Muscle of back (tissue), 3 donors: ENCODE measurements at regions not wholly inside any gene's neighbourhood (a gene's known extent, or its start where the extent isn't known, plus 50 kb on each side); places are given as distances from the start of the nearest gene placed in this dataset.
A peak's percentile ranks its signal among the peaks of the same experiment; 100 is the strongest.

Experiments used
- DNase-seq, 3 donors: peaks; one replicate each; pipeline versions ENCODE4 v3.0.0 to v3.0.0-alpha.2; 2013

DNA sequence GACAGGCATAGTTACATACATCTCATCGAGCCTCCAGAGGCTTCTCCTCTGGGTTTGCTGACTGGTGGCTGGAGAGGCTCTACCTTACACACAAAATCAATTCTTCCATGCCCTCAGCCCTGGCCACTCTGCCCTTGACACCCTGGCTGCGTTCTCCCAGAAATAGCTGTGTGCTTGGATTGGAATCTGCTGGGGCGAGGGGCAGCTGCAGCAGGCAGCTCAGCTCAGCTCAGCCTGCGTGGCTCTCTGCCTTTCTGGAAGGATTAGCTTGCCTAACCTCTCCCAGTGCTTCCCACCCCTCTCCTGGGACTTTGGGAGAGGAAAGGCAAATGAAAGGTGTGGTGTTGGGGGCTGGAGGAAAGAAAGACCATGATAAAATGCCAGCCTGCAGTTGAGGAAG, 216.1 kb downstream of the ENGASE start:
- no peak for DNase-seq

DNA sequence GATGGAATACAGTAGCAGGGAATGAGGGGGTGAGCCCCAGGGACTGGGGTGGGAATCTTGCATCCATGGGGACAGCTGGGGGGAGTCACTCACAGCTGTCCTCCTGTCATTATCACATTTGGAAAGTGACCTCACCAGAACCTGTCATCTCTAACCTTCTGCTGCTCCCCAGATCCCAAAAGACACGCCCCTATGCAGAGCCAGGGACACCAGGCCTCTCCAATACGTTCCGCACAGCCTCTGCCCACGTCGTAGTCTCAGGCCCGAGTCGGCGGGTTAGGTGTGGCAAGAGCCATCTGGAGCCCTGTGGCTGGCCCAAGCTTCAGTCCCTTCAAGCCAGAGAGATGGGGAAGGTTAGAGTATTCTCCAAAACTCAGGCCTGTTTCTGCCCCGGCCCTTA, 214.3 kb downstream of the ENGASE start:
- no peak for DNase-seq

DNA sequence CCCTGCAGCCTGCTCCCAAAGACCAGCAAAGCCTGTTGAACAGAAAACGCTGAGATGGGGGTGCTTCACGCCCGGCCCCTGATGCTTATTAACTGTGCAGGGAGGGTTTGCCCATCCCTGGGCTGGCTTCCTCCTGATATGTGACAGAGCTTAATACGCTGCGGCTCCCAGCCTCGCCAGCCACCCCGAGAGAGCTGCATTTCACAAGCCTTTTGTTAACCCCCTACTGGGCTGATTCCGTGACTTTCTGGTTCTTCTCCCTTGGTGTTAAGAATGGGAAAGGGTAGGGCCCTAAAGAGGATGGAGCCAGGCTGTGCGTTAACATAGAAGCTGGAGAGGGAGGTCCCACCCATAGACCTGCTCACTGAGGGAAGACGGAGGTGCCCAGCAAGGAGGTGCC, 211.8 kb downstream of the ENGASE start:
- DNase-seq: no peak

DNA sequence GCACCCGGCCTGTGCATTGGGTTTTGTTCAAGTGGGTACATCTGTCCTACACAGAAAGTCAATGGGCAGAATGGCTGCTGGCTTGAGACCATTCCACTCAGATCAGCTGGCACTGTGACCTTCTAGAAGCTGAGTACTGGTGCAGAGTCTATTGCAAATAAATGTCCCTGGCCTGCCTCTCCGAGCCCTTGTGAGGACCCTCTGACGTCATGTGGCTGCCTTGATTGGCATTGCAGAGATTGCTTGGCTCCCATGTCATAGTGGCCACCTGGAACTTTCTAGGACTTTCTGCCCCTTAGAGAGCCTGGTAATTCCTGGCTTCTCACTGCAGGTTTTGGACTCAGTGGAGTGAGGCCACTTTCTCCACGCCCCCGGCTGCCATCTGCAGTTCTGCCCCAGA, 211.3 kb downstream of the ENGASE start:
- DNase-seq: no peak

DNA sequence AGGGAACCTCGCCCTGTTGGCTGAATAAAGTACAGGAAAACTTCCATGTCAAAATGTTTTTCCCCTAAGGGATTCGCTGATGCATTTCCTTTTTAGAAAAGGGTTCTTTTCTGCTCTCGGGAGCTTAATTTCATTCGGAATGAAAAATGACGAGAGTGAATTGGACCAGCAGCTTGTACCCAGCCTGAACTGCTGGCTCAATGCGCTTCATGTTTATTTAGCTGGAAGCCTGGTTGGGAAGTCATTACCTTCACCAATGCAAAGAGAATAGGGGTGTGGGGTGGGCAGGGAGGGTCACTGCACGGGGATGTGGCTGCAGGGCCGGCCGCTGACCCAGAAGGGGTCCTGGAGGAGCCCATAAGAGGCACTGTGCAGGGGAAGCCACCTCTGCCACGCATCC, 207.7 kb downstream of the ENGASE start:
- DNase-seq: no peak

DNA sequence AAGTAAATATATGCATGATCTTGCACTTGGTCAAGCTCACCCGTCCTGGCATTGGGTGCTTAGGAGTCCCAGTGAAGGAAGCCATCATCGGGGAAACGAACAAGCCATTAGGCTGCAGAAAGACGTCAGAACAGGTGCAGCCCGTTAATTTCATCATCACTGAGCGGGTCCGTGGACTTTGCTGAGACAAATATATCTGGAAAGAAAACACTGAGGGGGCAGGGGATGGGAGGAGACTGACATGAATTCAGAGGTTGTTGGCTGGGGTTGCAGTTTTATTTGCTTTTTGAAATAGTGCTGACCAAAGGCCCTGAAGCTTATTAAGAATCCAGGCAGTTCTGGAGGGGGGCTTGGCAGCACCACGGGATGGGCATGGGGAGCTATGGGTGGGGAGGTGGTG, 207.2 kb downstream of the ENGASE start:
- DNase-seq: no peak

DNA sequence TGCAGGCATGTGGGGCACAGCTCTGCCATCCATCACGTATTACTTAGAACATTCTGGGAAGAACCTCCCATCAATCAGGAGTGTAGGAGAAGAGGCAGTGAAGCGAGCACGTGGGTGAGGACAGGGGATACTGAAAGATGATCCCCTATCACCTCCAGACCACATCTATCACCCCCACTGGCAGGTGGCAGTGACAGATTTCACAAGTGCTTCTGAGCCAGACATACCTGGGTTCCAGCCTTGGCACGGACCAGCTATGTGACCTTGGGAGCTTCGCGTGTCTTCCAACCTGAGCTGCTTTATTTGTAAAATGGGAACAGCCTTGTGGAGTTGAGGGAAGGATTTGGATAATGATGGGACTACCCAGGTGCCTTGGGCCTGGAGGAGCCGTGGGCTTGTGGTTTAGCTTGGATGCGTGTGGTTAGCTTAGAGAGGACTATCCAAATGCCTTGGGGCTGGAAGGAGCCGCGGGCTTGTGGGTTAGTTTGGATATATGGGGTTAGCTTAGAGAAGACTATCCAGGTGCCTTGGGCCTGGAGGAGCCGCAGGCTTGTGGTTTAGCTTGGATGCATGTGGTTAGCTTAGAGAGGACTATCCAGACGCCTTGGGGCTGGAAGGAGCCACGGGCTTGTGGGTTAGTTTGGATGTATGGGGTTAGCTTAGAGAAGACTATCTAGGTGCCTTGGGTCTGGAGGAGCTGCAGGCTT, 206.4 kb downstream of the ENGASE start:
- peak in 1 of 3 donors; percentile 3 for DNase-seq

DNA sequence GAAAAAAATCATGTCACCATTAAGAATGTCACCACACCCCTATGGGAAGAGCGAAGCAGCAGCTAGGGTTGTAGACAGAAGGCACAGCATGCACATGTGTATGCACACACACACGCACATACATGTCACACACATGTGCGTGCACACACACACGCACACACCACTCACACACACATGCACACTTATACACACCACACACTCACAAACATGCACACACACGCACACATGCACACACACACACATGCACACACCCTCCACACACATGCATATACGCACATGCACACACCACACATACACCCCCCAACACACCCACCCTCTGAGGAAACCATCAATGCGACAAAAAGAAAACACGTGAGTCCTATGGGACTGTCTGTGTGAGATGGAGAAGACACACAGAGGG, 205.4 kb downstream of the ENGASE start:
- no peak for DNase-seq

DNA sequence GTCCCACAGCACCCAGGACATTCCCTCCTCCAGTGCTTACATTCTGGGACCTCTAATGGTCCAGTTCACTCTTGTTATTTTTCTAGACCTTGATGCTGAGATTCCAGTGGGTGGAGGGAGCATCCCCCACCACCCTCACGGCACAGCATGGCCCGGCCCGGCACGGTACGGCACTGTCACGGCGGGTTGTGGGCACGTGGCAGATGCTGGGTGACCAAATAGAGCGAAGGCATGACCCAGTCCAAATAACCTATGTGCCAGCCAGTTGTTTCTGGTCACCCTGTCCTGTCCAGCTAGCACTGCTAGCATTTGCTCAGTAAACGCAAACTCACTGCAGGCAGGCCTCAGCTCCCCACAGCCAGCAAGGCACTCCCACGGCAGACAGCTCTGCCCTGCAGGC, 204.7 kb downstream of the ENGASE start:
- no peak for DNase-seq

DNA sequence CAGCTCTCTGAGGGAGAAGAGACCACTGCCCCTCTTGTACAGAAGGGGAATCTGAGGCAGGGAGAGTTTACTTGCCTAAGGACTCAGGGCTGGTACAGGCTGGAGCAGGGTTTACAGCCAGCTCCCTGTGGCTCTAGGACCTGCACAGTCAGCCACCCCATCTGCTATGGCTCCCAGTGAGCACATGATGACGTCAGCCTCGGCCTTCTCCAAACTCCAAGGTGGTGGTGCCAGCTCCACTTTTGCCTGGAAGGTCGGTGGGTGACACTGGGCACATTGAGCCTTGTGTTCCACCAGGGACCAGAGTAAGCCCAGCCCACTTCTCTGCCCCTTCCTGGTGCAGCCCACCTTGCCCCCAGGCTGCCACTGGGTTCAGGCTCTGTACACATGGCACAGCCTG, 202.2 kb downstream of the ENGASE start:
- no peak for DNase-seq

DNA sequence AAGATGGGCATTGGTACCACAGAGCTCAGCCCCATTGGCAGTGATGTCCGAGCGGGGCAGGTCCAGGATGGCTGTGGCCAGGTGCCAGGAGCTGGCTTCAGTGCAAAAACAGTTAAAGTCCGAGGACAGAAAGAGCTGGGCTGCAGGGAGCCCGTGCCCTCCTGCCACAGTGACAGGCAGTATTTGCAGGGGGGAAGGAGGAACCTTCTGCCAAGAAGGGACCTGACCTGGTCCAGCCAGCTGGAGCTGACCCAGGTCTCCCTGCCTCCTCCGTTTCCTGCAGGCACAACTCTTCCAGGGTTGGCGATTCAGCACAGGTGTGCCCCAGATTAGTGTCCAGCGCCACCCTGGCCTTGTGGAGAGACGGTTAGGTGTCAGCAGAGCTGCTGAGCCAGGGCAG, 199.0 kb downstream of the ENGASE start:
- DNase-seq: no peak

DNA sequence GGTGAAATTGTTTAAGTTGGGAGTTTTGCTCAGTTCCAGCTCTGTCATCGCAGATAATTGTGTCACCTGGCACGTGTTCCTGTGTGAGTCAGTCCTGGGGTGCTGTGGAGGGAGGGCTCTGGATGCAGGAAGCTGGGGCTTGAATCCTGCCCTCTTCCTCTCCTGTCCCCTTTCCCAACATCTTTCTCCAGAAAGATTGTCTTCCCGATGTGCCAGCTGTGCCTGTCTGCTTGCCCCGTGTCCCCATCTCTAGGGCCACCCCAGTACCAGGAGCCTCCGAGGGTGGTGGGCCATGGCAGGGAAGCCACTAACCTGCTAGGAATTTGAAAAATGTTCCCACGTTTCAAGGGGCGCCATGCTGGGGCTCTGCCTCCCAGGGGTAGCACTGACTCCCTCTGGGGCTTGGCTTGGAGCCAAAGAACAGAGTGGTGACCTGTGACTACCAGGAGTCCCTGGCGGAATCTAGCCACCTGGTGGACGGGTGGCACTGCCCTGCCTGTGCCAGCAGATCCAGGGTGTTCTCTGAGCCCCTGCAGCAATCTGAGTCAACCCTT, 198.1 kb downstream of the ENGASE start:
- DNase-seq: no peak

DNA sequence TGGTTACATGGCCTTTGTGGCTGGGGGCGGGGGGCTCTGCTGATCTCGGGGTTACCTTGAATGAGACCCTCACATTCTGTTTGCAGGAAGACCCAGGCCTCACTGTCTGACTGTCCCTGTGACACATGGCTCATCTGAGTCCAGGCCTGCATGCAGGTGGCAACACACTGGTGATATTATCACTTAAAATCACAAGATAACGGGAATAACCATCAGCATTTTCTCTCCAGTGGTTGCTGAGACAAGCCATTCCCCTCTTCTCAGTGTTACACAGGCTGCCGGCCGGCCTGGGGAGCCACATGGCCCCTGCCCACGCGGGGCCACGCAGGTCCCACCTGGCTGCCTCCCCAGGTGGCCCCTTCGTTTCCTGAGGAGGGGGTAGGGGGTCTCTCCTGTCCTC, 197.6 kb downstream of the ENGASE start:
- DNase-seq: no peak

DNA sequence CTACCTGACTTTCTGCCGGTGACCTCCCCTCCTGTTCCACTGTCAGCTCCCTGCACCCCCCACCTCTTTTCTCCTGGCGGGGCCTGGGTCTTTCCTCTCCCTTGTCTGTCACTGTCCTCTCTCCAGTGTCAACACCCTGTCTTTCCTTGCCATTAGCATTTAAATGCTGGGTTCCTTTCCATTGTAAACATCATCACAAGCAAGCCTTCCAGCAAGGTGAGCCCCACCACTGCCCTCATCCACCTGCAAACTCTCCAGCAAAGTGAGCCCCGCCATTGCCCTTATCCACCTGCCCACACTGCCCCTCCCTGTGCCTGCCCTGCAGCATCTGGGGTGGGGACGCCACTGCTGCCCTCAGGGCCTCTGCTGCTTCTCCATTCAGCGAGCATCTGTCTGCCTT, 195.0 kb downstream of the ENGASE start:
- DNase-seq: no peak

DNA sequence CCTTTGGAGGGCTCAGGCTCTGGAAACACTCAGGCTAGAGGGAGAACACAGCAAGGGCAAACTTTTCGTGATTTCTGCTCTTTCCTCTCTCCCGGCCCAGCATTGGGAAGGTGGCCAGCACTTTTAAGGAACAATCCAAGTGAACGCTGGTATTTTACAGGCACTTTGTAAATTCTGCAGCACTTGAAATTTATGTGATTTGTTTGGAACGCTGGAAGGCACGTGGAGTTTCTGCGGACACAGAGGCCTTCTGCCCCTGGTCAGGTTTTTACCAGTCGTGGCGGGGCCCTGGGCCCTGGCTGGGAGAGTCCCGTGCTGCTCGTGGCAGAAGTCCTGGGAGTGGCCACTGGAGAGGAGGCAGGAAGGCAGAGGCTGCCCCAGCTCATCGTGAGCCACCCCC, 188.6 kb downstream of the ENGASE start:
- DNase-seq: no peak

DNA sequence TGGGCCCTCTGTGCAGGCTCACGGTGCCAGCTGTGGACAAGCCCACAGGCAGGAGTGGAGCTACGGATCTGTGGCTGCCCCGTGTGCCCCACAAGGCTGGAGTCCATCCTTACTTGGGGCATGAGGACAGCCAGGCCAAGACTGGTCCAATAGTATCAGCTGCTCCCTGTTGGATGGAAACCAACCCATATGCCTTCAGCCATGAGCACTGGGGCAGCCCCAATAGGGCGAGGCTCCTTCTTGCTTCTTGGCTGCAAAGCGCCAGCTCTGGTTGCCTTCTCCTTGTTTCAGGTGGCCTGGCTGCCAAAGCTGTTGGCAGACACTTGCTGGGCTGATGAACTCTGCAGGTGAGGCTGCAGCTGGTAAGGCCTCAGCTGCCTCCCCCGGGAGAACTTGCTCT, 188.0 kb downstream of the ENGASE start:
- DNase-seq: no peak

DNA sequence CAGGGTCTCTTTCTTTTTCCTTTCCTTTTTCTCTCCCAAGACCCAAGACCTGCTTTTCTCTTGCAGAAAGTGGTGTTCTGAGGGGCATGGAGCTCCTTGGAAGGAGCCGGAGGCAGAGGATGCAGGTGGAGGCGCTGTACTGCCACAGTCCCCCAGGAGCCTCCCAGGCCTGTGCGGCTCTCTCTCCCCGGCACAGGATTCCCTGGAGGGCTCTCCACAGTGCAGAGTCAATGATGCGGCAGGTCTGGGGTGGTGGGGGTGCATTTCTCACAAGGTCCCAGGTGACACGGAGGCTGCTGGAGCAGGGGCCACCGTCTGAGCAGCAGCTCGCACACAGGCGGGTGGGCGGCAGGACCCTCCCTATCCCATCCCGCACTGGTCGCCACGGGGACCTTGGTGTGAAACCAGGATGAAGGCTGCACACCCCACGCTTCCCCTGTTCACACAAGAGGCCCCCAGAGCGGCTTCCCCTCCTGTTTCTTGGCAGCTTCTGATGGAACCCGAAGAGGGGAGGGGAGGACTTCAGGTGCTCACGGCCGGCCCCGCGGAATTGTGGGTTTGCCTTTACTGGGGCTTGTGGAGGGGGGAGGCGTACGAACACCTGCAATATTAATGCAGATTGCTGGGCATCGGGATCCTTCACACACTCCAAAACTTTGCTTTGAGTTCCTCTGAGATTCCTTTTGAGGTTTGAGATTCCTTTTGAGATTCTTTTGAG, 186.9 kb downstream of the ENGASE start:
- DNase-seq: no peak

DNA sequence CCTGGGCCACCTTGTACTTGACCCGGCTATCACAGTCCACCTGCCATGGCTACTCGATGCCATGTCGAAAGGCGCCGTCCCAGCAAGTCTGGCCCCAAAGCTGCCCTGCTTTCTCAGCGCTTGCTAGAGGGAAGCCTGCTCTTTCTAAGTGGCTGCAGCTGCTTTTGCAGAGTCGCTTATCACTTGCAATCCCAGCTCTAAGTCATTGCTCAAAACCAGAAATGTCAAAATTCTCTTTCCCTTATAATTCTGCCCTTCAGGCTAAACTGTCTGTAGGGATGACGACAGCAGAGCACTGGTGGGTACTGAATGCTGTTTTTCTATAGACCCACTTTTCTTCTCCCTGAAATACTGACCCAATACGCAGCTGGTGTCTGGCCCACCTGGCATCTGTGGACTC, 184.2 kb downstream of the ENGASE start:
- no peak for DNase-seq

DNA sequence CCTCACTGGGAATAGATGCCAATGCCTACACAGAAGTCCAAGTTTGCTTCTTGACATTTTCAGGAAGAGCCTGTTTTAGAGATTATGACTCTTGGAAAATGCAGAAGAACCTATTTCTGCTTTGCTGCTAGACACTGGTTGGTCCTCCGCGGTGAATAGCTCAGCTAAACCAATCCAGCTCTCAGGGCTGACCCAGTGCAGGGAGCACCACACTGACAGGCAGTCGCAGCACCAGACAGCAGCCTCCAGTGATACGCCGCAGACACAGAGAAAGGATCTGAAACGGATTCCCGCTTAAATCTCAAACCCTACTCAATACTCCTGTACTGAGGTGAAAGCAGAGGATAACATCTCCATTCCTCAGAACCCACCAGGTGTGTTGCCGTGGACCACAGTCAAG, 183.4 kb downstream of the ENGASE start:
- DNase-seq: peak in 1 of 3 donors; percentile 17

DNA sequence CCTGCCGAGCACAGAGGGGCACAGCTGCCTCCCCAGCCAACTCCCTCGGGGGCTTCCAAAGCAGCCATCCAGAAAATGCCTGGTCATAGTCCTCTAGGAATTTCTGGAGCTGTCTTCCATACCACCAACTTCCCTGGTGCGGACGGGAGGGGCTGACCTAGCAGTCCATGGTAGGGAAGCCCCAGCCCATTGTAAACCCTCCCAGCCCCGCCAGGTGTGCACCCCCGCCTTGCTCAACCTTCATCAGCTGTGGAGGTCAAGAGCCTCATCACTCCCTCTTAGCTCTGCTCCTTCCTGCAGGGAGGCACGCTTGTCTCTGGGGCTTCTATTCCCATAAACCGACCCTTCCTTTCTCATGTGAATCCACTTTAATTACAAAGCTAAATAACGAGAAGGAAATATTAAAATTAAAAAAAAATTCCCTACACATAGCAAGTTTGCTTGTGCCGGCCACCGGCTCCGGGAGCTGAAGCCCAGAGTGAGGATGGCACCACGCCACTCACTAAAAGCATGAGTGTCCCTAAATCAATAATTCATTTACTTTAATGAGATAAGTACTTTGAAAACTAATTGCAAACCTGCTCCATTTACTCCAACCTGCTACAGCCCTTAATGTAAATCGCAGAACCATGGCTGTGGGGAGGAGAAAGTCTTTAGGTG, 181.4 kb downstream of the ENGASE start:
- no peak for DNase-seq

DNA sequence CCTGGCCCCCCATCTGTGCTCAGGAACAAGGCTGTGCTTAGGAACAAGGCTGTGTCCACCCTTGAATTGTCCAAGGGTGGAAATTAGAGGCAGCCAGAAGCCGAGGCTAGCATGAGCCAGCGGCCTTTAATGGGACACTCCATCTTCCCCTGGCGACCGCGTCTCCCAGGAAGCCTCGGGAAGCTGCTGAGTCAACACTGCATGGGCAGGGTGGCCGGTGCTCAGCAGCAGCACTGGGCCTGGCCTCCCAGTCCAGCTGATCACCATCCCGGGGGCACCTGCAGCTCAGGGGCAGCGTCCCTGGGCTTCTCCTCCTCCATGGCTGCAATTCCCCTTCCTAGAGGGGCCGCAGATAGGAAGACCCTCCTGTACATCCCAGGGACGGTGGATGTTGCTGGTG, 180.8 kb downstream of the ENGASE start:
- no peak for DNase-seq

DNA sequence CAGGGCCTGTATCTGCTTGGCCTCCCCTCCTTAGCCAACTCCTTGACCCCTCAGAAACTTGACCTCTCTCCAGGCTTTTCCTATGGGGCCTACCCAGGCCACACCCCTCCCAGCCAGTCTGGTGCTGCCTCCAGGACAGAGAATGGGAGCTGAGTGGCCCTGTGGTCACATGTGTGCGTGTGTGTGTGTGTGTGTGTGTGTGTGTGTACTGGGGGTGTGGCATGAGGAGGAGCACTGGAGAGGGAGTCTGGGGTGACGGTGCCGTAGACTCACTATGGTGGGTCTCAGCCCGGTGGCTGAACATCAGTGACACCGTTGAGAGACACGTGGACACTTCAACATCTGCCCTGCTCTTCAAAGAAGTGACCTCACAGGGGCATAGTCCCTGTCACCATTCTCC, 180.4 kb downstream of the ENGASE start:
- DNase-seq: no peak

DNA sequence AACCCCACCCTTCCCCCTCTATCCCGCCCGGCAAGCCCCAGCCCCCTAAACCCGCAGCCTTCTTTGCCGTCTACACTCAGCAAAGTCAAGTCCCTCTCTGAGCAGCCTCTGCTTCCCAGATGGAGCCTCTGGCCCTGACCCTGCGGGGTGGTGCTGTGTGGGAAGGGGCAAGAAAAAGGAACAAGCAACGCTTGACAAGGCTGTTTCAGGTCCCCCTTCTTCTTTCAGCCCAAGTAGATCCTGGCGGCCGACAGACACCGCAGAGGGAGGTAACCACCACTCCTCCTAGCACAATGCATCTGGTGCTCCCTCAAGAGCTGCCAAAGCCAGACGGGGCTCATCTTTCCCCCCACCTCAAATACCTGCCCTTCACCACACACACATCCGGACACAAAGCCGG, 178.3 kb downstream of the ENGASE start:
- no peak for DNase-seq
